ENCODE measurements at regions not wholly inside any gene's neighbourhood (a gene's known extent, or its start where the extent isn't known, plus 50 kb on each side); places are given as distances from the start of the nearest gene placed in this dataset.

GRCh38 chrX:20369468-20369867 is 102.8 kb upstream of the RPS6KA3 start:
- no peak for DNase-seq

GRCh38 chrX:20364238-20364637 is 97.5 kb upstream of the RPS6KA3 start:
- DNase-seq = no peak

- DNase-seq = no peak
Observed at GRCh38 chrX:20363275-20363674, 96.6 kb upstream of the RPS6KA3 start.

GRCh38 chrX:20362268-20363267 is 95.9 kb upstream of the RPS6KA3 start:
- DNase-seq = no peak

- no peak for DNase-seq
Observed at GRCh38 chrX:20361890-20362262, 95.2 kb upstream of the RPS6KA3 start.

- no peak for DNase-seq
Observed at GRCh38 chrX:20361081-20361889, 94.6 kb upstream of the RPS6KA3 start.

- DNase-seq = no peak
Observed at GRCh38 chrX:20355187-20355586, 88.5 kb upstream of the RPS6KA3 start.

GRCh38 chrX:20354505-20354904 is 87.8 kb upstream of the RPS6KA3 start:
- peak in 3 of 6 experiments; percentile 40 to 60 (median 59) for DNase-seq

GRCh38 chrX:20352935-20353336 is 86.2 kb upstream of the RPS6KA3 start:
- no peak for DNase-seq

- no peak for DNase-seq
Observed at GRCh38 chrX:20352504-20352903, 85.8 kb upstream of the RPS6KA3 start.

- DNase-seq = no peak
Observed at GRCh38 chrX:20350596-20350995, 83.9 kb upstream of the RPS6KA3 start.

GRCh38 chrX:20348139-20348538 is 81.4 kb upstream of the RPS6KA3 start:
- DNase-seq = no peak

GRCh38 chrX:20347481-20347880 is 80.8 kb upstream of the RPS6KA3 start:
- DNase-seq = no peak

GRCh38 chrX:20333672-20334071 is 67.0 kb upstream of the RPS6KA3 start:
- no peak for DNase-seq

- no peak for DNase-seq
Observed at GRCh38 chrX:20330545-20330944, 63.8 kb upstream of the RPS6KA3 start.

- no peak for DNase-seq
Observed at GRCh38 chrX:20329435-20329834, 62.7 kb upstream of the RPS6KA3 start.

GRCh38 chrX:20325786-20326388 is 59.2 kb upstream of the RPS6KA3 start:
- DNase-seq = no peak

GRCh38 chrX:20322887-20323286 is 56.2 kb upstream of the RPS6KA3 start:
- DNase-seq = no peak

GRCh38 chrX:20320461-20321159 is 53.9 kb upstream of the RPS6KA3 start:
- DNase-seq = peak in 4 of 6 experiments; percentile 0 to 44 (median 21)

- DNase-seq = no peak
Observed at GRCh38 chrX:20319054-20319453, 52.3 kb upstream of the RPS6KA3 start.

GRCh38 chrX:20317873-20318272 is 51.2 kb upstream of the RPS6KA3 start:
- DNase-seq = no peak

All from stimulated activated naive CD4-positive, alpha-beta T cell (primary cell).